ENCODE measurements at regions not wholly inside any gene's neighbourhood (a gene's known extent, or its start where the extent isn't known, plus 50 kb on each side); places are given as distances from the start of the nearest gene placed in this dataset.
"Not testable (repeated sequence)": the region's sequence is repeated elsewhere in the genome, so short reads cannot be mapped to it uniquely, and the experiment has no call there.

DNA sequence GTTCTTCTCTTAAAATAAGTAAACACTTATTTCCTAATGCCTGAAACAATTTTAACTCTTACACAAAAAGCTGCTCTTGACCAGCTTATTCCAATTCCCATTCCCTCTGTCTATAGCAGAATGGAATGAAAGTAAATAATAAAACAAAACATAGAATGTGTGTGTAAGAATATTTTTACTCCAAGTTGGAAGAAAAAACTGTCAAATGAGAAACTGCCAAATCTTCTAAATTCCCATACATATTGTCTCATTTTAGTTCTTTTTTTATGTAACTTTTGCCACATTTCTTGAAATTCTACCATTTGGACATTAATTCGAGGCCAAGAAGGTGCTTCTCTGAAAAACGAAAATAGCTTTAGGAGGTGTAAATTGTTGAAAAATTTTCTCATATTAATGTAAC lies 477.1 kb downstream of the FAT4 start:
- no peaks in the 10 kb centered on the region for H3K4me1 ChIP-seq (ENCODE audit: control insufficient read depth in 3 of 3, insufficient read depth in 3 of 3, low read length in 3 of 3)
- H3K9me3 ChIP-seq (ENCODE audit: control insufficient read depth in 3 of 3, low read length in 3 of 3), result no peaks in the 10 kb centered on the region
- no peak overlapping the region for H3K27ac ChIP-seq (ENCODE audit: low read depth, low read length)
- no peaks in the 10 kb centered on the region for H3K36me3 ChIP-seq (ENCODE audit: control insufficient read depth in 3 of 3, insufficient read depth in 3 of 3, low read length in 3 of 3)
- no peak overlapping the region for H3K9ac ChIP-seq (ENCODE audit: low read depth in 1 of 3, low read length in 3 of 3)
- no peaks in the 10 kb centered on the region for H3K27me3 ChIP-seq (ENCODE audit: control insufficient read depth in 3 of 3, insufficient read depth in 3 of 3, low read length in 3 of 3)
- H3K4me3 ChIP-seq (ENCODE audit: low read length in 3 of 3), result no peak overlapping the region

DNA sequence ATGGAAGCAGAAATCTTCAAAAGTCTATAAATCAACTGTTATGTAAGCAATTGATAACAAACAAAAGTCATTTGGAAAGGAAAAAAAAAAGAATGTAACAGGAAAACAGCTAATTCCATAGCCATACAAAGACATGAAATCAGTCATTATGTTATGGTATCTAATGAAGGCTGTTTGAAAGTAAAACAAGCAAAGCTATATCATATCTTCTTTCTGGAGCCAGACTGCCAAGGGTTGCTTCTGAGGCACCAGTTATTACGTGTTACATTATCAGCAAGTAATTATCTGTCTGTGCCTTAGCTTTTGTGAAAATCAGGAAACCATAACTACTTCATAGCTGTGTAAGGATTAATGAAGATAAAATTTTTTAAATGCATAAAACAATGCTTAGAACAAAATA lies 480.2 kb downstream of the FAT4 start:
- Histone ChIP-seq H3K27me3 (ENCODE audit: control insufficient read depth in 3 of 3, insufficient read depth in 3 of 3, low read length in 3 of 3) (no peaks in the 10 kb centered on the region), H3K4me3 (ENCODE audit: low read length in 3 of 3) (no peak overlapping the region), H3K9ac (ENCODE audit: low read depth in 1 of 3, low read length in 3 of 3) (no peak overlapping the region), H3K36me3 (ENCODE audit: control insufficient read depth in 3 of 3, insufficient read depth in 3 of 3, low read length in 3 of 3) (no peaks in the 10 kb centered on the region), H3K9me3 (ENCODE audit: control insufficient read depth in 3 of 3, low read length in 3 of 3) (no peaks in the 10 kb centered on the region), H3K4me1 (ENCODE audit: control insufficient read depth in 3 of 3, insufficient read depth in 3 of 3, low read length in 3 of 3) (no peaks in the 10 kb centered on the region), H3K27ac (ENCODE audit: low read depth, low read length) (no peak overlapping the region)

DNA sequence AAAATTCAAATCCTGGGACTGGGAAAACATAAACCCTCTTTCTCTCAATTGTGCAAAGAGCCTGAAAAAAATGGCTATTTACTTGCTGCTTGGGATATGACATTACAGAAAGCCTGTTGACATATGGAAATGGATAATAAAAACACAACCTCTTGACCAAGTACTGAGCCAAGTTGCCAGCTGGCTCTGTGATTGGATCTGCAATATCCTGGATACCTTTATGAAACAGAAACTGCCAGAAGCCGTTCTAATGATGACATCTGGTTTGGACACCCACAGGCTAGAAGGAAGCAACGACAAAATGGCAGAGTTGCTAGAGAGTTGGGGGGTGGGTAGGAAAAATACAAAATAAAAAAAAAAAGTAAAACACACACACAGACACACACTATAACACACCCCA lies 481.4 kb downstream of the FAT4 start:
- Histone ChIP-seq H3K9me3 (ENCODE audit: control insufficient read depth in 3 of 3, low read length in 3 of 3) (no peaks in the 10 kb centered on the region), H3K4me1 (ENCODE audit: control insufficient read depth in 3 of 3, insufficient read depth in 3 of 3, low read length in 3 of 3) (no peaks in the 10 kb centered on the region), H3K9ac (ENCODE audit: low read depth in 1 of 3, low read length in 3 of 3) (no peak overlapping the region), H3K27me3 (ENCODE audit: control insufficient read depth in 3 of 3, insufficient read depth in 3 of 3, low read length in 3 of 3) (no peaks in the 10 kb centered on the region), H3K27ac (ENCODE audit: low read depth, low read length) (no peak overlapping the region), H3K4me3 (ENCODE audit: low read length in 3 of 3) (no peak overlapping the region), H3K36me3 (ENCODE audit: control insufficient read depth in 3 of 3, insufficient read depth in 3 of 3, low read length in 3 of 3) (no peaks in the 10 kb centered on the region)

DNA sequence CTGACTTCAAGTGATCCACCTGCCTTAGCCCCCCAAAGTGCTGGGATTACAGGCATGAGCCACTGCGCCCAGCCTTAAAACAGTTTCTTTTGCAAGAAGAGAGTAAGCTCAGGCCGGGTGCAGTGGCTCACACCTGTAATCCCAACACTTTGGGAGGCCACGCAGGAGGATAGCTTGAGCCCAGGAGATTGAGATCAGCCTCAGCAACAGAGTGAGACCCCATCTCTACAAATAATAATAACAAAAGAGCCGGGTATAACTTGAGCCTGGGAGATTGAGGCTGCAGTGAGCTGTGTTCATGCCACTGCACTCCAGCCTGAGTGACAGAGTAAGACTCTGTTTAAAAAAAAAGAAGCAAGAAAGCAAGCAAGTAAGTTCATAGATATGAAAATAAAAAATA lies 482.9 kb downstream of the FAT4 start:
- not testable (repeated sequence) for H3K27me3 ChIP-seq (ENCODE audit: control insufficient read depth in 3 of 3, insufficient read depth in 3 of 3, low read length in 3 of 3); H3K27ac ChIP-seq (ENCODE audit: low read depth, low read length); H3K9ac ChIP-seq (ENCODE audit: low read depth in 1 of 3, low read length in 3 of 3); H3K4me3 ChIP-seq (ENCODE audit: low read length in 3 of 3); H3K9me3 ChIP-seq (ENCODE audit: control insufficient read depth in 3 of 3, low read length in 3 of 3); H3K4me1 ChIP-seq (ENCODE audit: control insufficient read depth in 3 of 3, insufficient read depth in 3 of 3, low read length in 3 of 3); H3K36me3 ChIP-seq (ENCODE audit: control insufficient read depth in 3 of 3, insufficient read depth in 3 of 3, low read length in 3 of 3)

DNA sequence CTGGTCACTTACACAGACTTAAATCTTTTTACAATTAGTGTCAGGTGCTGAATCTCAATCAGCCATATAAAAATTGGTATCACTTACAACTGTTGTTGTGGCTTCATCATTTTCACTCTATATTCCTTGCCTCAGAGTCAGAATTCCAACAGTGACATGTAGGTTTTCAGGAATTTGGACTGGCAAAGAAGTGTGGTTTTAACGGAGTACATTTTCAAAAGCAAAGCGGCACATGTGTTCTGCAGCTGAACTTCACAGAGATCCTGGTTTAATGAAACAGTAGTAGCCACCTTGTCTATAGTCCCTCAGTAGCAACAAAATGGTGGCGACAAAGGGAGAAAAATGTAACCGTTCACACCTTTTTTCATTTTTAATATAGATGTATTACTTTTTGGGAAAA lies 486.6 kb downstream of the FAT4 start:
- Histone ChIP-seq H3K27me3 (ENCODE audit: control insufficient read depth in 3 of 3, insufficient read depth in 3 of 3, low read length in 3 of 3) (no peaks in the 10 kb centered on the region), H3K36me3 (ENCODE audit: control insufficient read depth in 3 of 3, insufficient read depth in 3 of 3, low read length in 3 of 3) (no peaks in the 10 kb centered on the region), H3K27ac (ENCODE audit: low read depth, low read length) (no peak overlapping the region), H3K9ac (ENCODE audit: low read depth in 1 of 3, low read length in 3 of 3) (no peak overlapping the region), H3K9me3 (ENCODE audit: control insufficient read depth in 3 of 3, low read length in 3 of 3) (no peaks in the 10 kb centered on the region), H3K4me3 (ENCODE audit: low read length in 3 of 3) (no peak overlapping the region), H3K4me1 (ENCODE audit: control insufficient read depth in 3 of 3, insufficient read depth in 3 of 3, low read length in 3 of 3) (no peaks in the 10 kb centered on the region)

DNA sequence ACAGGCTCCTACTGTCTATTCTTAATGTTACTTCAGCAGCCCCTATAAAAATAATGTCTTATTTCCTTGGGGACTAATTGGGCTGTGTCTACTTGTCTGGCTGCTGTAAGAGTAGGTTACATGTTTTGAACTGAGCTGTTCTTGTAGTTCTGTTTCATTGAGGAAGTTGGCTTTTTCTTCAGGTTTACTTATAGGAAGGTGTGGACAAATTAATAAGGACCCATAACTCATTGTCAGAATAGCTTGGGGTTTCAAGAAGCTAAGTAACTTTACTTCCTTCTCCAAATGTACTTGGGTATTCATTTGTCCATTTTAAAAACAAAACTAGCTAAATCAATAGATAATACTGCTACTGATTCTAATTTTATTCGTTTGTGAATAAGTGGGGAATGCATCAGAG lies 487.2 kb downstream of the FAT4 start:
- H3K4me3 ChIP-seq (ENCODE audit: low read length in 3 of 3), result no peak overlapping the region

DNA sequence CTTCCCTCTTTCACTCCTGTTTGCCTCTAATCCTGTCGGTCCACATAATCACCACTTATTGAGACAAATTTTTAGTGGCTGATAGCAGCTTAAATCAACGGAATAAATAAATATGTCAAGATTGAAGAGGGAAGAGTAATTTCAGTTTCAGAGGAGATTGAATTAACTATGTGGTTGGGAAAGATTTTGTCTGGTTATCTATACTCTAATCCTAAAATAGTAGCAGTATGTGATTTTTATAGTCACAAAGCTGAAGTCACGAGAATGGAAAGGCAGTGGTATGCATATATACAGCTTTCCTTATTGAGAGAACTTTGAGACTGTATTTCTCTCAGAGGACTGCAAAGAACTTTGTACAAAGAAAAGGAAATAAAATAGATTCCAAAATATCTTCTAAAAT lies 493.3 kb downstream of the FAT4 start:
- H3K27ac ChIP-seq (ENCODE audit: low read depth, low read length), result no peak overlapping the region
- H3K9ac ChIP-seq (ENCODE audit: low read depth in 1 of 3, low read length in 3 of 3), result no peak overlapping the region
- no peaks in the 10 kb centered on the region for H3K36me3 ChIP-seq (ENCODE audit: control insufficient read depth in 3 of 3, insufficient read depth in 3 of 3, low read length in 3 of 3)
- no peak overlapping the region for H3K4me3 ChIP-seq (ENCODE audit: low read length in 3 of 3)
- H3K9me3 ChIP-seq (ENCODE audit: control insufficient read depth in 3 of 3, low read length in 3 of 3), result no peaks in the 10 kb centered on the region
- no peaks in the 10 kb centered on the region for H3K27me3 ChIP-seq (ENCODE audit: control insufficient read depth in 3 of 3, insufficient read depth in 3 of 3, low read length in 3 of 3)
- no peaks in the 10 kb centered on the region for H3K4me1 ChIP-seq (ENCODE audit: control insufficient read depth in 3 of 3, insufficient read depth in 3 of 3, low read length in 3 of 3)

More for the DNA sequence above, 487.2 kb downstream of the FAT4 start:
- no peaks in the 10 kb centered on the region for H3K27me3 ChIP-seq (ENCODE audit: control insufficient read depth in 3 of 3, insufficient read depth in 3 of 3, low read length in 3 of 3)
- no peaks in the 10 kb centered on the region for H3K36me3 ChIP-seq (ENCODE audit: control insufficient read depth in 3 of 3, insufficient read depth in 3 of 3, low read length in 3 of 3)
- no peak overlapping the region for H3K27ac ChIP-seq (ENCODE audit: low read depth, low read length)
- H3K4me1 ChIP-seq (ENCODE audit: control insufficient read depth in 3 of 3, insufficient read depth in 3 of 3, low read length in 3 of 3), result no peaks in the 10 kb centered on the region
- H3K9ac ChIP-seq (ENCODE audit: low read depth in 1 of 3, low read length in 3 of 3), result no peak overlapping the region
- no peaks in the 10 kb centered on the region for H3K9me3 ChIP-seq (ENCODE audit: control insufficient read depth in 3 of 3, low read length in 3 of 3)

DNA sequence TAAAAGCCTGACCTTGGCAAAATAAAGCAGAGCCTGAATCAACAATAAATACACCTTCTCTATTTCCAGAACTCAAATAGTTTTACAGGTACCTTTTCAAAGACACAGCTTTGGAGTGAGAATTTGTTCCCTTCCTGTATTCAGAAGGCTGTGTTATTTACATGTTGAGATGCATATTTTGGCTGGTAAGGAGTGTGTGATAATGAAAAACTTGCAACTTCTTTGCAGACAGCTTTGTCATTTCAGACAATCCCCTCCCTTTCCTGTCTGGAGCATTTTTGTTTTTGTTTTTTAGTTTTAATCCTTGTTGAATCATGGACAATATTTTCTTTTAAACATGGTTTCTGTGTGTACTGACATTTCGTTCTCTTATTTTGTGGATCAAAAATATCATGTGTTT lies 493.8 kb downstream of the FAT4 start:
- Histone ChIP-seq H3K9me3 (ENCODE audit: control insufficient read depth in 3 of 3, low read length in 3 of 3) (no peaks in the 10 kb centered on the region), H3K27ac (ENCODE audit: low read depth, low read length) (no peak overlapping the region), H3K4me3 (ENCODE audit: low read length in 3 of 3) (no peak overlapping the region), H3K36me3 (ENCODE audit: control insufficient read depth in 3 of 3, insufficient read depth in 3 of 3, low read length in 3 of 3) (no peaks in the 10 kb centered on the region), H3K4me1 (ENCODE audit: control insufficient read depth in 3 of 3, insufficient read depth in 3 of 3, low read length in 3 of 3) (no peaks in the 10 kb centered on the region), H3K9ac (ENCODE audit: low read depth in 1 of 3, low read length in 3 of 3) (no peak overlapping the region), H3K27me3 (ENCODE audit: control insufficient read depth in 3 of 3, insufficient read depth in 3 of 3, low read length in 3 of 3) (no peaks in the 10 kb centered on the region)

DNA sequence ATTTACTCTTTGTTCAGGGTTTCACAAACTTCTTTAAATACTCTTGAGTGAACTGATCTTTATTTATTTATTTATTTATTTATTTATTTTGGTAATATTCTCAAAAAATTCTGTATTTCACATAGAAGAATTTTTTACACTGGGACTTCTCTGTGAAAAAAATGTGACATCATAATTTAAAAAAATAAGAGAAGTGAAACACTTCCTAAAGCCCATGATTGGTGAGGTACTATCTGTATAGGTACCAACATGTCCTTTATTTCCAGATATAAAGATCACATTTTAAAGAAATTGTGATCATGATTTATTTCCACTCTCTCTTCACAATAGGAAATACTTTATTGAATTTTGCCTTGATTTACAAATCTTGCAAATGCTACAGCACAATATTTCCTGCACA lies 497.1 kb downstream of the FAT4 start:
- no peak overlapping the region for H3K9ac ChIP-seq (ENCODE audit: low read depth in 1 of 3, low read length in 3 of 3)
- no peak overlapping the region for H3K4me3 ChIP-seq (ENCODE audit: low read length in 3 of 3)
- no peaks in the 10 kb centered on the region for H3K9me3 ChIP-seq (ENCODE audit: control insufficient read depth in 3 of 3, low read length in 3 of 3)
- H3K27me3 ChIP-seq (ENCODE audit: control insufficient read depth in 3 of 3, insufficient read depth in 3 of 3, low read length in 3 of 3), result no peaks in the 10 kb centered on the region
- H3K4me1 ChIP-seq (ENCODE audit: control insufficient read depth in 3 of 3, insufficient read depth in 3 of 3, low read length in 3 of 3), result no peaks in the 10 kb centered on the region
- H3K36me3 ChIP-seq (ENCODE audit: control insufficient read depth in 3 of 3, insufficient read depth in 3 of 3, low read length in 3 of 3), result no peaks in the 10 kb centered on the region
- H3K27ac ChIP-seq (ENCODE audit: low read depth, low read length), result no peak overlapping the region

DNA sequence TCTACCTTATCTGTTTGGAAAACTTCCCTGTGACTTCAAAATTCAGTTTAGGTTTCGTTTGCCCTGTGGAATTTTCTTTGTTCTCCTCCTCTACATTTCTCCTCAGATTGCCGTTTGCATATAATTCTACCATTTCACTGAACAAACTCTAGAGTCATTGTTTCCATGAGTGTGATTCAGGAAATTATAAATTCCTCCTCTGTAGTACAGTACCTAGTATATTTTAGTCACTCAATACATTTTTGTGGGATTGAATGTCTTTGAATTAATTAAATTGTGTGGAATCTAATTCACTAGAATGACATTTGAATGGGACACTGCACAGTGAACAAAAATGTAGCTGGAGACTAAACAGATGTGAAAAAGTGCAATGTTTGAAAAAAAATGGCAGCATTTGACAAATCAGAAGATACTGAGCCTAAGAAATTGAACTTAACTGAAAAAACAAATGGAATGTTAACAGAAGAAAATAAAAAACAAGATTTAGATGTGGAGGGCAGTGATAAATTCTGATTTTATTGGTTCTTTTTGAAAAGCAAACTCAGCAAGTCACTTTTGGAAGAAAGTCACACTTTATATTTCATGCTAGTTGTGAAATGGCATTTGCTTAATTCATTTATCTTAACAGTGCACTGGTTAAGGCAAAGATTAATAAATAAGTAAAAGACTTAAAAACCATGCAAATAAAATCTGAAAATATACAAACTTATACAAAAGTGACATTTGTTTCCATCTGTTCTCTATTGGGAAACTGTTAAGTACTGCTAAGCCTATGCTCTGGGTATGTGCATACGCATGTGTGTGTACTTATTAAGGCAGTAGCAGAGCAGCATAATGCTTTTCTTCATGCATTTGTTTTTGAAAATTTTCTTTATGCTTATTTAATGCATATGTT lies 512.3 kb downstream of the FAT4 start:
- Histone ChIP-seq H3K9ac (ENCODE audit: low read depth in 1 of 3, low read length in 3 of 3) (no peak overlapping the region), H3K4me3 (ENCODE audit: low read length in 3 of 3) (no peak overlapping the region), H3K9me3 (ENCODE audit: control insufficient read depth in 3 of 3, low read length in 3 of 3) (no peaks in the 10 kb centered on the region), H3K4me1 (ENCODE audit: control insufficient read depth in 3 of 3, insufficient read depth in 3 of 3, low read length in 3 of 3) (no peaks in the 10 kb centered on the region), H3K27me3 (ENCODE audit: control insufficient read depth in 3 of 3, insufficient read depth in 3 of 3, low read length in 3 of 3) (no peaks in the 10 kb centered on the region), H3K27ac (ENCODE audit: low read depth, low read length) (no peak overlapping the region), H3K36me3 (ENCODE audit: control insufficient read depth in 3 of 3, insufficient read depth in 3 of 3, low read length in 3 of 3) (no peaks in the 10 kb centered on the region)
